T-cell (primary cell): ENCODE measurements at regions not wholly inside any gene's neighbourhood (a gene's known extent, or its start where the extent isn't known, plus 50 kb on each side); places are given as distances from the start of the nearest gene placed in this dataset.

Experiments used
- ATAC-seq, 4 experiments: fragments of 200-7000 bp in 3 of 4; fragments of 150-1000 bp in 1 of 4; cut with Tn5 transposase; replicated peaks in 1 of 4; 1 replicate in 3 of 4; 2 replicates in 1 of 4; pipeline ENCODE4 v1.10.0; 2021; ENCODE audit warnings: moderate library complexity in 3 of 4, mild to moderate bottlenecking in 2 of 4, moderate number of reproducible peaks in 1 of 4
- CTCF ChIA-PET, 2 donors: fragments of 300-600 bp; sonication (Branson Sonifier 250); formaldehyde crosslinking; loops; one replicate each; lab custom pipeline; 2022; ENCODE audit warnings: antibody characterized with exemption in 2 of 2; lab: Charles Lee
- POLR2A ChIA-PET, 2 donors: fragments of 300-600 bp; sonication (Branson Sonifier 250); formaldehyde crosslinking; loops; one replicate each; lab custom pipeline; 2022; ENCODE audit warnings: antibody characterized with exemption in 2 of 2; lab: Charles Lee
- DNase-seq, 35 experiments: peaks; one replicate each; pipeline versions ENCODE4 v3.0.0 to v3.0.0-alpha.2; 2013 to 2023
- H3K27ac ChIP-seq: one replicate; pipeline ENCODE4 v1.5.1; 2013; ENCODE audit warnings: low read length
- H3K27me3 ChIP-seq, 2 experiments: replicated peaks in 1 of 2; 1 replicate in 1 of 2; 2 replicates in 1 of 2; pipeline versions ENCODE4 v1.6.1 to v1.7.0; 2013; ENCODE audit warnings: low read length in 1 of 2, mixed read lengths in 1 of 2; ENCODE audit not compliant: control insufficient read depth in 2 of 2, insufficient read depth in 2 of 2; ENCODE audit errors: extremely low read depth in 1 of 2
- H3K36me3 ChIP-seq, 2 donors: 1 replicate in 1 of 2; 2 replicates in 1 of 2; pipeline versions ENCODE4 v1.6.1 to v1.7.0; 2013; ENCODE audit warnings: low read length in 1 of 2; ENCODE audit not compliant: control insufficient read depth in 2 of 2, insufficient read depth in 1 of 2; ENCODE audit errors: extremely low read depth in 1 of 2
- H3K4me1 ChIP-seq, 2 experiments: 1 replicate in 1 of 2; 2 replicates in 1 of 2; pipeline versions ENCODE4 v1.6.1 to v1.7.0; 2013; ENCODE audit warnings: low read length in 2 of 2, mixed read lengths in 1 of 2; ENCODE audit not compliant: insufficient read depth in 2 of 2, control insufficient read depth in 1 of 2; ENCODE audit errors: extremely low read depth in 1 of 2
- H3K4me3 ChIP-seq, 2 donors: 1 replicate in 1 of 2; 2 replicates in 1 of 2; pipeline versions ENCODE4 v1.5.1 to v1.7.0; 2013; ENCODE audit warnings: mild to moderate bottlenecking in 2 of 2, low read length in 1 of 2, moderate library complexity in 1 of 2; ENCODE audit not compliant: control insufficient read depth in 1 of 2; ENCODE audit errors: extremely low read depth in 1 of 2
- H3K9me3 ChIP-seq: 2 replicates; pipeline ENCODE4 v1.7.0; 2013
- H3K27ac Mint-ChIP-seq, 2 donors: one replicate each; pipeline ENCODE4 v1.8.0; 2020 to 2021; ENCODE audit warnings: mild to moderate bottlenecking in 2 of 2, mixed read lengths in 2 of 2
- H3K27me3 Mint-ChIP-seq, 2 donors: one replicate each; pipeline ENCODE4 v1.8.0; 2021 to 2022; ENCODE audit warnings: mixed read lengths in 2 of 2
- H3K36me3 Mint-ChIP-seq: one replicate; pipeline ENCODE4 v1.8.0; 2021; ENCODE audit warnings: mixed read lengths
- H3K4me1 Mint-ChIP-seq, 3 donors: one replicate each; pipeline ENCODE4 v1.8.0; 2020 to 2022; ENCODE audit warnings: mixed read lengths in 3 of 3, mild to moderate bottlenecking in 1 of 3
- H3K4me3 Mint-ChIP-seq, 3 donors: one replicate each; pipeline ENCODE4 v1.8.0; 2020 to 2022; ENCODE audit warnings: mild to moderate bottlenecking in 3 of 3, mixed read lengths in 3 of 3, moderate library complexity in 3 of 3
- H3K9me3 Mint-ChIP-seq, 3 donors: one replicate each; pipeline ENCODE4 v1.8.0; 2020 to 2022; ENCODE audit warnings: mixed read lengths in 3 of 3
- WGBS: methylation state at CpG from one replicate; pipeline ENCODE4 v1.1.5; 2013; ENCODE audit warnings: missing lambda C conversion rate; ENCODE audit not compliant: insufficient coverage; 5-methylcytosine and 5-hydroxymethylcytosine counted together

GRCh38 chr7:21051865-21052264 lies 265.2 kb upstream of the SP8 start:
- H3K4me3 ChIP-seq = no peak overlapping the region
- no peak overlapping the region for H3K27ac Mint-ChIP-seq
- H3K36me3 Mint-ChIP-seq = no peaks in the 10 kb centered on the region
- POLR2A ChIA-PET = no interaction called here
- H3K4me1 ChIP-seq = no peaks in the 10 kb centered on the region
- H3K36me3 ChIP-seq = no peaks in the 10 kb centered on the region
- no peaks in the 10 kb centered on the region for H3K27me3 ChIP-seq
- no CpG with 5 or more reads among the region's 3 CpGs for WGBS
- H3K27ac ChIP-seq = no peak overlapping the region
- no peaks in the 10 kb centered on the region for H3K9me3 Mint-ChIP-seq
- CTCF ChIA-PET = no interaction called here
- ATAC-seq = no peak
- no peaks in the 10 kb centered on the region for H3K4me1 Mint-ChIP-seq
- peaks cover 0 to 4% of the 10 kb centered on the region in 2 donors for H3K27me3 Mint-ChIP-seq
- no peak overlapping the region for H3K4me3 Mint-ChIP-seq
- DNase-seq = no peak
- no peaks in the 10 kb centered on the region for H3K9me3 ChIP-seq

- H3K27me3 ChIP-seq = no peaks in the 10 kb centered on the region
- WGBS = 50% methylated on average over 1 of the region's 5 CpGs
- H3K9me3 Mint-ChIP-seq = peaks cover 0 to 2% (median 0%) of the 10 kb centered on the region in 3 donors
- POLR2A ChIA-PET = no interaction called here
- H3K4me1 ChIP-seq = no peaks in the 10 kb centered on the region
- no peak for ATAC-seq
- no peak for DNase-seq
- CTCF ChIA-PET = interaction anchor here in 1 of 2 donors (0.6 kb wide), 1 partner anchor 964 kb away, joined by 3 read pairs; no protein-coding TSS in a partner anchor
- no peaks in the 10 kb centered on the region for H3K36me3 Mint-ChIP-seq
- H3K4me1 Mint-ChIP-seq = no peaks in the 10 kb centered on the region
- no peak overlapping the region for H3K27ac Mint-ChIP-seq
- no peak overlapping the region for H3K4me3 Mint-ChIP-seq
- H3K36me3 ChIP-seq = no peaks in the 10 kb centered on the region
- H3K9me3 ChIP-seq = no peaks in the 10 kb centered on the region
- peaks cover 0 to 10% of the 10 kb centered on the region in 2 donors for H3K27me3 Mint-ChIP-seq
- no peak overlapping the region for H3K27ac ChIP-seq
- no peak overlapping the region for H3K4me3 ChIP-seq
Observed at GRCh38 chr7:21054427-21055112, 267.9 kb upstream of the SP8 start.

- no peaks in the 10 kb centered on the region for H3K27me3 ChIP-seq
- H3K4me1 Mint-ChIP-seq = no peaks in the 10 kb centered on the region
- no peaks in the 10 kb centered on the region for H3K4me1 ChIP-seq
- no CpG with 5 or more reads among the region's 2 CpGs for WGBS
- DNase-seq (no peak), ATAC-seq (no peak)
- H3K27ac Mint-ChIP-seq = no peak overlapping the region
- H3K27ac ChIP-seq = no peak overlapping the region
- H3K9me3 ChIP-seq = no peaks in the 10 kb centered on the region
- POLR2A ChIA-PET = no interaction called here
- peaks cover 0 to 12% of the 10 kb centered on the region in 2 donors for H3K27me3 Mint-ChIP-seq
- H3K36me3 Mint-ChIP-seq = no peaks in the 10 kb centered on the region
- H3K4me3 Mint-ChIP-seq = no peak overlapping the region
- peaks cover 0 to 11% (median 2%) of the 10 kb centered on the region in 3 donors for H3K9me3 Mint-ChIP-seq
- no peaks in the 10 kb centered on the region for H3K36me3 ChIP-seq
- CTCF ChIA-PET = no interaction called here
- H3K4me3 ChIP-seq = no peak overlapping the region
Observed at GRCh38 chr7:21059069-21059468, 272.4 kb upstream of the SP8 start.

GRCh38 chr7:21063106-21063505 lies 276.4 kb upstream of the SP8 start:
- no CpG with 5 or more reads among the region's 2 CpGs for WGBS
- H3K4me3 ChIP-seq = no peak overlapping the region
- no peaks in the 10 kb centered on the region for H3K36me3 ChIP-seq
- Mint-ChIP-seq H3K9me3 (peaks cover 0 to 15% (median 2%) of the 10 kb centered on the region in 3 donors), H3K27ac (no peak overlapping the region), H3K36me3 (no peaks in the 10 kb centered on the region), H3K4me1 (no peaks in the 10 kb centered on the region), H3K4me3 (no peak overlapping the region), H3K27me3 (peaks cover 0 to 16% of the 10 kb centered on the region in 2 donors)
- H3K4me1 ChIP-seq = no peaks in the 10 kb centered on the region
- H3K9me3 ChIP-seq = no peaks in the 10 kb centered on the region
- no peak for ATAC-seq
- DNase-seq = no peak
- ChIA-PET CTCF (no interaction called here), POLR2A (no interaction called here)
- H3K27me3 ChIP-seq = no peaks in the 10 kb centered on the region
- no peak overlapping the region for H3K27ac ChIP-seq

- ChIA-PET CTCF (no interaction called here), POLR2A (no interaction called here)
- Mint-ChIP-seq H3K9me3 (peaks cover 0 to 9% (median 2%) of the 10 kb centered on the region in 3 donors), H3K4me1 (no peaks in the 10 kb centered on the region), H3K27me3 (peaks cover 0 to 6% of the 10 kb centered on the region in 2 donors), H3K4me3 (no peak overlapping the region), H3K27ac (no peak overlapping the region), H3K36me3 (no peaks in the 10 kb centered on the region)
- H3K9me3 ChIP-seq = no peaks in the 10 kb centered on the region
- no peak for ATAC-seq
- DNase-seq = no peak
- no peaks in the 10 kb centered on the region for H3K4me1 ChIP-seq
- no CpG with 5 or more reads among the region's 6 CpGs for WGBS
- H3K27ac ChIP-seq = no peak overlapping the region
- H3K36me3 ChIP-seq = no peaks in the 10 kb centered on the region
- no peak overlapping the region for H3K4me3 ChIP-seq
- no peaks in the 10 kb centered on the region for H3K27me3 ChIP-seq
Observed at GRCh38 chr7:21064698-21065648, 278.3 kb upstream of the SP8 start.

- ChIA-PET CTCF (no interaction called here), POLR2A (no interaction called here)
- Histone ChIP-seq H3K9me3 (no peaks in the 10 kb centered on the region), H3K4me3 (no peak overlapping the region), H3K4me1 (no peaks in the 10 kb centered on the region), H3K27ac (no peak overlapping the region), H3K27me3 (no peaks in the 10 kb centered on the region), H3K36me3 (no peaks in the 10 kb centered on the region)
- H3K27me3 Mint-ChIP-seq = peaks cover 0 to 5% of the 10 kb centered on the region in 2 donors
- WGBS = 86% methylated on average over 3 of the region's 4 CpGs
- no peaks in the 10 kb centered on the region for H3K36me3 Mint-ChIP-seq
- no peak overlapping the region for H3K4me3 Mint-ChIP-seq
- DNase-seq (no peak), ATAC-seq (no peak)
- H3K27ac Mint-ChIP-seq = no peak overlapping the region
- H3K4me1 Mint-ChIP-seq = no peaks in the 10 kb centered on the region
- peaks cover 0 to 9% (median 2%) of the 10 kb centered on the region in 3 donors for H3K9me3 Mint-ChIP-seq
Observed at GRCh38 chr7:21066221-21066620, 279.5 kb upstream of the SP8 start.
